ENCODE measurements at regions not wholly inside any gene's neighbourhood (a gene's known extent, or its start where the extent isn't known, plus 50 kb on each side); places are given as distances from the start of the nearest gene placed in this dataset.
"Not testable (repeated sequence)": the region's sequence is repeated elsewhere in the genome, so short reads cannot be mapped to it uniquely, and the experiment has no call there.

- no peak for DNase-seq
Measured at GRCh38 chr16:46519063-46519462, 102.1 kb downstream of the SHCBP1 start.

GRCh38 chr16:46496701-46497100 is 124.5 kb downstream of the SHCBP1 start:
- DNase-seq: no peak

GRCh38 chr16:46482895-46483294 is 138.3 kb downstream of the SHCBP1 start:
- DNase-seq: no peak

GRCh38 chr16:46466239-46466638 is 154.9 kb downstream of the SHCBP1 start:
- no peak for DNase-seq

- DNase-seq: not testable (repeated sequence)
Measured at GRCh38 chr16:46454801-46455200, 166.4 kb downstream of the SHCBP1 start.

GRCh38 chr16:46428108-46429061 is 192.8 kb downstream of the SHCBP1 start:
- no peak for DNase-seq

- no peak for DNase-seq
Measured at GRCh38 chr16:46427340-46428107, 193.7 kb downstream of the SHCBP1 start.

- no peak for DNase-seq
Measured at GRCh38 chr16:46426336-46426735, 194.8 kb downstream of the SHCBP1 start.

- DNase-seq: no peak
Measured at GRCh38 chr16:46404028-46404427, 217.2 kb downstream of the SHCBP1 start.

- not testable (repeated sequence) for DNase-seq
Measured at GRCh38 chr16:46398559-46398958, 222.6 kb downstream of the SHCBP1 start.

- not testable (repeated sequence) for DNase-seq
Measured at GRCh38 chr16:46396883-46397270, 224.3 kb downstream of the SHCBP1 start.

- not testable (repeated sequence) for DNase-seq
Measured at GRCh38 chr16:46396131-46396882, 224.9 kb downstream of the SHCBP1 start.

- not testable (repeated sequence) for DNase-seq
Measured at GRCh38 chr16:46395391-46395921, 225.7 kb downstream of the SHCBP1 start.

GRCh38 chr16:46394963-46395362 is 226.2 kb downstream of the SHCBP1 start:
- peak; percentile 18 for DNase-seq

GRCh38 chr16:46394149-46394548 is 227.0 kb downstream of the SHCBP1 start:
- DNase-seq: not testable (repeated sequence)

GRCh38 chr16:46392930-46393722 is 228.1 kb downstream of the SHCBP1 start:
- DNase-seq: not testable (repeated sequence)

GRCh38 chr16:46390660-46391462 is 230.3 kb downstream of the SHCBP1 start:
- not testable (repeated sequence) for DNase-seq

- DNase-seq: peak; percentile 40
Measured at GRCh38 chr16:46389561-46390041, 231.6 kb downstream of the SHCBP1 start.

GRCh38 chr16:46388939-46389491 is 232.2 kb downstream of the SHCBP1 start:
- not testable (repeated sequence) for DNase-seq

GRCh38 chr16:46388354-46388753 is 232.8 kb downstream of the SHCBP1 start:
- not testable (repeated sequence) for DNase-seq
